GM19025 (cell line): ENCODE measurements at regions not wholly inside any gene's neighbourhood (a gene's known extent, or its start where the extent isn't known, plus 50 kb on each side); places are given as distances from the start of the nearest gene placed in this dataset.

ENCODE experiments used
- ATAC-seq: cut with Tn5 transposase; IDR thresholded peaks from one replicate; pipeline ENCODE4 v1.9.1; 2021; ENCODE audit warnings: mild to moderate bottlenecking, low read depth, moderate library complexity; ENCODE audit not compliant: unreplicated experiment

DNA sequence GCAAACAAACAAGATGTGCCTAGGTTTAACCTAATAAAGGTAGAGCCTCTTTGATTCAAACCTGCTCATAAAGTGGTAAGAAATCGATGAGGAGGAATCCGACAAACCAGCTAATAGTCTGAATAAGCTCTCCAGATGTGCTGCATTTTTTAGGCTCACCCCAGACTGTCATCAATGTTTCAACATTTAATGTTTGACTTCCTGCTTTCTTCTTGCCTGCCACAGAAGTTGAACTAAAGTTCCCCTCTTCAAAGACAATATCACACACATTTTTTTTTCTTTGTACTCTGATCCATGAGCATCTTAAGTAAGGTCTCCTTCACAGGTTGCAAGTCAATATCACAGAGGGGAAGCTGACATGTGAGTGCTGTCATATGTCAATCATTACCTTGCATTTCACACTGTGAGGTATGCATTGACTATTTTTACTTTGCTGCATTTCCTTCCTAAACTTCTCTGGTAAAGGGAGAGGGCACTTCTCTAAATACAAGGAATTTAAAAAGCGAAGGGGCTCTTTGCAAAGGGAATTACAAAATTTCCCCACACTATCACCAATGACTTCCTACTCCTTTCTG, 172.3 kb upstream of the MCTP2 start:
- no peak for ATAC-seq

DNA sequence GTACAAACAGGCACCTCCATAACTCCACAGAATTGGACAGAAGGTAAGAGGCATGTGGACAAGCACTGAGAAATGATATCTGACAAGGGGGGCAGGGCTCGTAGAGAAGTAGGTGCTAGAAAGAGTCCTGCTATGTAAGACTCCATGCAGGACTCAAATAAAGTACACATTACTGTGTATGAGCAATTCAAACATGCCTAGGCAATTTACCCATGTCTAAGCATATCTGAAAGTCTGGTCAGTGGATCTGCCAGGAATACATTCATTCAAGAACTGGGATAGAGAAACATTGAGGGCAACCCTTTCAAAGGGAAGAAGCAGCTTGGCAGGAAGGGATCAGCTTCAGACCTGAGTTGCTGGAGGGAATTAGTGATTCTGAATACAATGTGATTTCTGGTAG, 174.1 kb upstream of the MCTP2 start:
- no peak for ATAC-seq

DNA sequence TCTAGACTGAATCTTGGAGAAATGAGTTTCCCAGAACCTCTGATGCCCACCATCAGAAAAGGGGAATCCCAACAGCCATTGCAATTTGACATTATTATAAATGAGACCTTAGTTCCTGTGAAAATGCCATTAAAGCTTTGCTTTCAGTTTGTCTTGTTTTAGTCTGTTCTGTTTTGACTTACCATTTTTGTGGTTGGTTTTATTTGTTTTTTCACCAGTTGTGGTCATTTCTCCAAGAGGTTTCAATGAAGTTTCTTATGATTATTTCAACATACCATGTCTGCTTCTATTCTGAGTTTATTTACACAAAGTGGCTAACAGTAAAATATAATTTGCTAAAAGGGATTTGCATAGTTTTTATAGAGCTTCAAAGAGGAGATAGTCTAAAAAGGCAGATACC, 175.0 kb upstream of the MCTP2 start:
- ATAC-seq = no peak

DNA sequence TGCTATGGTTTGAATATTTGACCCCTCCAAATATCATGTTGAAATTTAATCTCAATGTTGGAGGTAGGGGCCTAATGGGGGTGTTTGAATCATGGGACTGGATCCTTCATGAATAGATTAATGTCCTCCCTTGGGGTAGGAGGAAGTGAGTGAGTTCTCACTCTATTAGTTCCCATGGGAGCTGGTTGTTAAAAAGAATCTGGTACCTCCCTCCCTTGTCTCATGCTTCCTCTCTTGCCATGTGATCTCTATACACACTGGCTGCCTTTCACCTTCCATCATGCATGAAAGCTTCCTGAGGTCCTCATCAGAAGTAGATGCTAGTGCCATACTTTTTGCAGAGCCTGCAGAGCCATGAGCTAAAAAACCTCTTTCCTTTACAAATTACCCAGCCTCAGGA, 177.7 kb upstream of the MCTP2 start:
- ATAC-seq = no peak

DNA sequence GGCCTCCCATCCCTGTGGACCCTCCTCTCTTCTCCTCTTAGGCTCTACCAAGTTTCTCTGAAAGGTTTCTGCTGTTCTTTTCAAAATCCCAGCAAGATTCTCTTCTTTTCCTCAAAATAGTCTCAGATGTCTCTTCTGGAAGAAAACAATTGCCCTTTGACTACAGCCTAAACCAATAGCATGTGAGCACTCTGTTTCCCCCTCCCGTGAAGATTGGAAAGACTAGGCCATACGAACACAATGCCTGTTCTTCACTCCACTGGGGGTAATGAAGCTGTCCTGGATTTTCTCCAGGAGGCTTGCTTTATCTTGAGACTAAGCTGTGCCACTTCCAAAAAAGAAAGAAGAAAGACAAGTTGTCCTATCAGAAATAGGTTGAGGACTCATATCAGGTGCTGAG, 178.7 kb upstream of the MCTP2 start:
- no peak for ATAC-seq

DNA sequence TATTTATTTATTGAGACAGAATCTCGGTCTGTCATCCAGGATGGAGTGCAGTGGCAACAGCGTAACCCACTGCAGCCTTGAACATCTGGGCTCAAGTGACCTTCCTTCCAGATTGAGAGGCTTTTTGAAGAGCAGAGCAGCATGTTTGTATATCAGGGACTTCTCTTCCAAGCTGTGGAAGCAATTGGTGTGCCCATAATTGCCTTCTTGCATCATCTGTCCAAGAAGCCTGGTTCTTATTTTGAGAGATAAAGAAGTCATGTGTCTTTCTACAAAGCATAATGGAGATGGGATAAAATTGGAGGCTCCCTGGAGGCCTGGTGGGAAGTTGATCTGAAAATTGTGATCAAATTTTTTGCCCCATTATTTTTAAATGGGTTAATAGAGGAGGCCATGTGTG, 183.8 kb upstream of the MCTP2 start:
- ATAC-seq = no peak

DNA sequence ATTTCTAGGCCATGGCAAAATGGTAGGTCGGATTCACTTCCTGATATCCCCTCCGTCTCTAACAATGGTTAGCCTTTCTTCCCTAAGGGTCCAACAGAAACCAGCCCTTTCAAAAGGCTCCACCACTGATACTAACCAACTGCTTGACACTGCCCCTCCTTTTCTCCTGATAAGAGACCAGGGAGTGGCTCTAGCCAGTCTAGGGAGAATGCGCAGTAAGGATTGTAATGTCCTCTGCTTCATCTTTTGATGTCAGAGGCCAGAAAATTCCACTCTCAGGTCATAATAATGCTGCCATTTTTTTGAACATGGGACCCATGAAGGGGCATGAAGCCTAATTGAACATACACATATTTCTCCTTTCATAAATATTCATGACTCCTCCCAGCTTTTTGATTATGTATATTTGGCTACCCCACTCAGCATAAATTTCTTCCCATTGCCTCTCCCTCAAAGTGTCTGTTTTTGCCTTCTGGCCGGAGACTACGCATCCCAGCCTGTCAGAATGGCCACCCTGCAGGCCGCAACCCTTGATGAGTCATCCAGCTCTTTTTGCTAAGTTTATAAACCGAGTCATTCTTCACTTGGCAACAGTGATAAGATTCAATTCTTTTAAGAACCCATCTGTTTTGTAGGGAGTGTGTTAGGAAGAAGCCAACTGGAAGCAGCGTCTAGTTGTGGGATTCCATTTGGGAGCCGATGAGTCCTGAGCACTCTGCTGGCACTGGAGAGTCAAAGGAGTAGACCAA, 189.0 kb upstream of the MCTP2 start:
- no peak for ATAC-seq

DNA sequence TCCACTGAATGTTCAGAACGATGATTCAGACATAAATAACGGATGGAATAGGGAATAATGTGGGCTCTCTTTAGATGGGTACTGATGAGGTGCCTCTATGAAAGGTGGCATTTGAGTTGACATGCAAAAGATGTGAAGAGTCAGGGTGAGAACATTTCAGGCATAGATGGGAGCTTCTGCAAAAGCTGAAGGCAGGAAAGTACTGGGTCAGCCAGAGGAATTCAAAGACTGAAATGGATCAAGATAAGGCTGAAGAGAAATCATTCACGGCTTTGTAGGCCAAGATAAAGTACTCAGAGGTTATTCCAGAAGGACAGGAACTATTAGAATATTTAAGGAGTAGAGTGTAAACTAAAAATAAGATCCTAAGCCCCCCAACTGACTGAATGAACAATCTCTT, 189.6 kb upstream of the MCTP2 start:
- no peak for ATAC-seq

DNA sequence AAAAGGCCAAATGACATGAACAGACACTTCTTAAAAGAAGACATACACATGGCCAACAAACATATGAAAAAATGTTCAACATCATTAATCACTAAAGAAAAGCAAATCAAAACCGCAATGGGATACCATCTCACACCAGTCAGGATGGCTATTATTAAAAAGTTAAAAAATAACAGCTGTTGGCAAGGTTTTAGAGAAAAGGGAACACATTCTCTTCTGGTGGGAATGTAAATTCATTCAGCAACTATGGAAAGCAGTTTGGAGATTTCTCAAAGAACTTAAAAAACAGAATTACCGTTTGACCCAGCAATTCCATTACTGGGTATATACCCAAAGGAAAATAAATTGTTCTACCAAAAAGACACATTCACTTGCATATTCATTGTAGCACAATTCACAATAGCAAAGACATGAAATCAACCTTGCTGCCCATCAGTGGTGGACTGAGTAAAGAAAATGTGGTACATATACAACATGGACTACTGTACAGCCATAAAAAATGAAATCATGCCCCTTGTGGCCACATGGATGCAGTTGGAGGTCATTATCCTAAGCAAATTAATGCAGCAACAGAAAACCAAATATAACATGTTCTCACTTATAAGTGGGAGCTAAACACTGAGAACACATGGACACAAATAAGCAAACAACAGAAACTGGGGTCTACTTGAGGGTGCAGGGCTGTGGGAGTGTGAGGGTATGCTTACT, 190.7 kb upstream of the MCTP2 start:
- no peak for ATAC-seq

DNA sequence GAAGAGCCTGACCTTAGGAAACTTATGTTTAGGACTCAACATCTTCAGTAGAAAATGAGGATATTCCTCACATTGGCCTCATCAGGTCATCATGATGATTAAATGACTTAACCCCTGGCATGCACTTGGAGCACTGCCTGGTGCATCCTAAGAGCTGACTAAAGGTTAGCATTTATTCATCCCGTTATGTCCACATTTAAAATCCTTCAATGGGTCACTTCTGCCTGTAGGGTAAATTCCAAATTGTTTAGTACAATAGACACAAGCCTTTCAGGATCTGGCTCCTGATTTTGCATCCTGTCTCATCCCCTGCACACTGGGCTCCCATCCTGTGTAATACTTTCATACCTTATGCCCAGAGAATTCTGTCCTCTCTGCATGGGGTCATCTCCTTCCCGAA, 195.2 kb upstream of the MCTP2 start:
- ATAC-seq = no peak

DNA sequence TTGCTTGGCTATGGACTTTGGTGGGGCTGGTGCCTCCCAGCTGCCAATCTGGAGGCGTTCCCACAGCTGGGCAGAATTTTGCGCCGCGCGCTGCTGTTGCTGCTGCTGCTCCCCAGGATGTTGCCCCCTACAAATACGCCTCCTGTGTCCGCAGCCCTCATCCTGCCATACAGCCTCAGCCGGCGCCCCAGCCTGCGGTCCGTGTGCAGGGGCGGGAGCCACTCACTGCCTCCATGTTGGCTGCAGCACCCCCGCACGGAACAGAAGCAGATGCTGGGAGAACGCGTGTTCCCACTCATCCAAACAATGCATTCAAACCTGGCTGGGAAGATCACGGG, 197.7 kb upstream of the MCTP2 start:
- no peak for ATAC-seq

DNA sequence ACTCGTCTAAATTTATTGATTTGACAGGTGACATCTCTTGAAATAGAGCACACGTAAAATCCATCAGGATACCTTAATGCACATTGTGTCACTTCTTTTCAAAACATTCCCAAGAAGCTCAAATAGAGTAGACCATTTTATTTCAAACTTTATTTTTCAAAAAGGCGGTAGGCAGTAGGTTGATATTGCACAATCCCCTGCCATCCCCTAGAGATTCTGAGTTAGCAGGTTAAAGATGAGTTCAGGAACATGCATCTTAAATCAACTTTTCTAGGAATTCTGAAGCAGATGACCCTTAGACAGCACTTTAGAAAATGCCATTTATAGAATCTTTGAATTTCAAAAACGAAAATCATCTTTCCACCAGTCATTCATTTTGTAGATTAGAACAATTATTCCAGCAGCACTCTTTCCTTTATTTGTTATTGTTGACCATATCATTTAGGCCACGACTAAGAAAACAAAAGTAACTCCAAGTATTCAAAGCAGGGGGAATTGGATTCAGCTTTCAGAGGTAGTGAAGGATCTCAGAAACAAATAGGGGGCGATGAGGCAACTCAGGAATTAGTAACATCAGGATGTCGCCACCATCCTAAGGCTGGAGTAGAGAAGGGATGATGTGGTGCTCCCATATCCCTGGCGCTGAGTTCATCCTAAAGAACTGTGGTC, 198.2 kb upstream of the MCTP2 start:
- ATAC-seq = no peak

DNA sequence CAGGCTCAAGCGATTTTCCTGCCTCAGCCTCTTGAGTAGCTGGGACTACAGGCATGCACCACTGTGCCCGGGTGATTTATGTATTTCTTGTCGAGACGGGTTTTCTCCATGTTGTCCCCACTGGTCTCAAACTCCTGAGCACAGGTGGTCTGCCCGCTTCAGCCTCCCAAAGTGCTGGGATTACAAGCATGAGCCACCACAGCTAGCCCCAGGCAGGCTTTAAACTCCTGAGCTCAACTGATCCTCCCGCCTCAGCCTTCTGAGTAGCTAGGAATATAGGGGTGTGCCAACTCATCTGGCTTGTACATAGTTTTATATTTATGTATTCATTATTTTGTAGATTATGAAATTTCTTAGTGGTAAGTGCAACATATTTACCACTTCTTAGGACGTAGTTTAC, 198.8 kb upstream of the MCTP2 start:
- ATAC-seq = no peak

DNA sequence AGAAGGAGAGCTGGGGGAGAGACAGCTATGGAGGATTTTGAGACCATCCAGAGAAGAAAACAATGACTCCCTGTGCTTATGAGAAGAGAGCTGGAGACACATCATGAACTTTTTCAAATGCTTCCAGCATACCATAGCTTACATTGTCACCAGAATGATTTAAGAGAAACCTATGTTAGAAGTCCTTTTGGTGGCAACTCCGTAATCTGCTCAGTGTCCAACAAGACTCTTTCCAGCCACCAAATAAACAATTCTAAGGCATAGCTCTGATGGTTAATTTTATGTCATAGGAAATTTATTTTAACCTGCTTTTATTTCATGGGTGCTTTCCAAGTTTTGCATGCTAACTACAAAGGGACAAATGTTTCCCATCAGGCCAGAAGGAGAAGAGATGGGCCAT, 200.3 kb upstream of the MCTP2 start:
- ATAC-seq = no peak

DNA sequence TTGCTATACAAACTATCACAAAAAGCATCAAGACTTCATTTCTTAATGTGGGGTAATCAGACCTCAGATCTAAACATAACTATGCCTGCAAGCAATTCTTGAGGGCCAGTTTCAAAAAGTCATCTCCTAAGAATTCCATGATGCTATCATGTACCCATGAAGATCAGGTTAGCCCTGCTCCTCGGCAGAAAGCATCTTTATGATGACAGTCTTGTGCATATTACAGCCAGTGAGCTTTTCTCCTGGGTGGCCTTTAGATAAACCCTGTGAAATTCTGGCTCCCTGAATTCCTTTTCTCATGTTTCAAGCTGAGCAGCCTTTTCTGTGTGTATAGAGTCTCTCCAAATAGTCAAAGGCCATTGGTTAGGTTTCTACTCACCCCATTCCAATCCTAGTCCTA, 201.9 kb upstream of the MCTP2 start:
- no peak for ATAC-seq

DNA sequence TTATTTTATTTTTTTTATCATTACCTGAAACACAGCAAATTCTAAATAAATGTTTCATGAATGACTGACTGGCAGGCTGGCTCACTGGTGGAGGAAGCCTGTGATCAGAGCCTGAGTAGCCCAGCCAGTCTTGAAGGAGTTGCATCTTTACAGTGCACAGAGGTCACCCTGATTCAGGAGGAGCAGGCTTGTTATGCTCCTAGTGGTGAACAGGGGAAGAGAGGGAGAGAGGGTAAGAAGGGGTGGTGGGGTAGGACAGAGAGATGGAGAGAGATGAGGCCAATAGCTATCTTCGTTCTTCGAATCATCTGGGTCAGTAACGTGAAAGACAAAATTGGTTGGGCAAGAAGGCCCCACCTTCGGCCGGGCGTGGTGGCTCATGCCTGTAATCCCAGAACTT, 202.6 kb upstream of the MCTP2 start:
- no peak for ATAC-seq

DNA sequence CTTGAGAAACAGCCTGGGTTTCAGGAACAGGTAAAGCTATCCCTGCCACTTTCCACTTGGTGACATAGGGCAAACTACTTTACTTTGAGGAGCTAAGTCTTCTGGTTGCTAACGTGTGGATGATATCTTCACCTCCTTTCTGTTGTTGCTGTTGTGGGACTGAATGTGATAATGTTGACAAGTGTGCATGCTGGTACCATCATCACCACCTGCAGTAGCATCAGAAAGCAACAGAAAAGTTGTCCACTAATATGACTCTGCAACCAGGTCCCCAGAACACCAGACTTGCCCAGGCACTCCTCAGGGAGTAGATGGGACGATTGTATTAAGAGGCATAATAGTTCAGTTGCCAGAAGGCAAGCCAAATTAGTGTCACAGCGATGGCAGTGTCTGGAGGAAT, 203.2 kb upstream of the MCTP2 start:
- no peak for ATAC-seq

DNA sequence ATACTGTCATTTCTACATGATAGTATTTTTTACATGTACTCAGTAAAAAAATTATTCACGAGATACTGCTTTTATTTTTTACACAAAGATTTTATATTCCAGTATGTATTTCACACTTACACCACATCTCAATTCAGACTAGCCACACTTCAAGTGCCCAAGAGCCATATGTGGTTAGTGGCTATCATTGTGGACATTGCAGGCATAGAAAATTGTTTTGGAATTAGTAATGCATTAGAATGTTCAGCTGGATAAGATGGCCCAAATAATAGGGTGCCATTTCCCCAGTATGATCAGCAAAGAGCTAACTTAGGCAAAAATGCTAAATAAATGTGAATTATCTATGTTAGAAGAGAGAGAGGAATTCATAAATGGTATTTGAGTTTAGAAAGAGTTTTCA, 203.8 kb upstream of the MCTP2 start:
- no peak for ATAC-seq

DNA sequence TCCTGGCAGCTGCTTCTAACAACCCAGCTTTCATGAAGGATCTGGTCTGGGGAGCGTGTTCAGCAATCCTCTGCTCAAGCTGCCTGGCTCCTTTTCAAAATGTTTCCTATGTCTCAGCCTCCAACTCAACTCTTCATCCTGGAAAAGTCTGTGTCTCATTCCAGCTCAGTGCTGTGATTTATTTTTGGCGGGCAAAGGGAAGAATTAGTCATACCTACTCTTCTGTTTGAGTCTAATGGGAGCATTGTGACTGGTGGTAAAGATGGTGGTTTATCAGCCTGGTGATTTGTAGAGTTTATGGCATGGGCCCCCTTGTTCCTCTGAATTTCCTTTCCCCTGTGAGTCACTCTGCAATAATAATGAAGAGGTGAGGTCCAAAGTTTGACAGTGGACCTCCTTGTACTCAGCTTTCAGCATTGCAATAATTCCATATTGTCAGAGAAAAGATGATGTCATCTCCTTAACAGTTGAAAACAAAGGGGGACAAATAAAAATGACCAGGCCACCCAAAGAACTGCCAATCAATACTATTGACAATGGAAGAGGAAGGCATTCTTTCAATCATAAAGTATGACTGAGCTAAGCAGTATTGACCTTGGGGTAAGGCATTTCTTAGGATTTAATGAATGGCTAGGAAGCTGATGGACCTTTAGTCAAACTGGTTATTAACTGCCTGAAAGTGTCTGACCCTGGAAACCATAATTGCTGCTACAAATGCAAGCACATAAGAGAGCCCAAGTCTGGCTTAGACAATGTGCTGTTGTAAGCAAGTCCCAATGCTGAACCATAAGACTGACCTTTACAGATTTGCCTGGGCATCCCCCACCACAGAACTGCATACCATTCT, 204.7 kb upstream of the MCTP2 start:
- no peak for ATAC-seq

DNA sequence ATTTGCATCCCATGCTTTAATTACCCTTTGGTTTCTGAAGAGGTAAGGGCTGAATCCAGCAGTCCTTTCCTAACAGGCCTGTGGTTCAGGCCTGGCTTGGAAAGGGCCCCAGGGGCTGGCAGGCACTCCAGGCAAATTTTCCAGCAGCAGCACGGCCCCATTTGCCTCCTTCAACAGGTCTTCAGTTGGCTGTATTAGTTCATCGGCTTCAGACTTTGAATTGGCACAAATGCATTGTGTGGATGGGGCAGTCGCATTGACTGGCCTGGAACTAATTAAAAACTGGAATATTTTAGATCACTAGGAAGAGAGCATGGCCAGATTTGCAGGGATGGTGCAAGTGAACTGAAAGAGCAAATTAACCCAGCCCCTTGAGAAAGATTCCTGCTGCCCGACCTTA, 207.8 kb upstream of the MCTP2 start:
- no peak for ATAC-seq
